Nephron (organoid): ENCODE measurements at regions not wholly inside any gene's neighbourhood (a gene's known extent, or its start where the extent isn't known, plus 50 kb on each side); places are given as distances from the start of the nearest gene placed in this dataset.
A peak's percentile ranks its signal among the peaks of the same experiment; 100 is the strongest.

Source experiments
- H3K27ac Mint-ChIP-seq, 3 experiments: 2 replicates each; pipeline ENCODE4 v1.8.0; 2020; ENCODE audit warnings: mixed read lengths in 3 of 3, mild to moderate bottlenecking in 2 of 3, moderate library complexity in 1 of 3
- H3K27me3 Mint-ChIP-seq: 2 replicates; pipeline ENCODE4 v1.8.0; 2021; ENCODE audit warnings: low read depth, mild to moderate bottlenecking, moderate library complexity, mixed read lengths
- H3K36me3 Mint-ChIP-seq: 2 replicates; pipeline ENCODE4 v1.8.0; 2020; ENCODE audit warnings: low read depth, mixed read lengths
- H3K4me1 Mint-ChIP-seq: 2 replicates; pipeline ENCODE4 v1.8.0; 2020; ENCODE audit warnings: mixed read lengths
- H3K4me3 Mint-ChIP-seq, 3 experiments: 2 replicates each; pipeline ENCODE4 v1.8.0; 2020; ENCODE audit warnings: mild to moderate bottlenecking in 3 of 3, mixed read lengths in 3 of 3, moderate library complexity in 2 of 3
- H3K9me3 Mint-ChIP-seq: 2 replicates; pipeline ENCODE4 v1.8.0; 2020; ENCODE audit warnings: mixed read lengths
- CTCF ChIP-seq, 3 experiments: fragments of 200-600 bp; sonication (generic); IDR thresholded peaks; one replicate each; pipeline ENCODE4 v1.5.0; 2021; ENCODE audit warnings: antibody characterized with exemption in 3 of 3; ENCODE audit not compliant: unreplicated experiment in 3 of 3

DNA sequence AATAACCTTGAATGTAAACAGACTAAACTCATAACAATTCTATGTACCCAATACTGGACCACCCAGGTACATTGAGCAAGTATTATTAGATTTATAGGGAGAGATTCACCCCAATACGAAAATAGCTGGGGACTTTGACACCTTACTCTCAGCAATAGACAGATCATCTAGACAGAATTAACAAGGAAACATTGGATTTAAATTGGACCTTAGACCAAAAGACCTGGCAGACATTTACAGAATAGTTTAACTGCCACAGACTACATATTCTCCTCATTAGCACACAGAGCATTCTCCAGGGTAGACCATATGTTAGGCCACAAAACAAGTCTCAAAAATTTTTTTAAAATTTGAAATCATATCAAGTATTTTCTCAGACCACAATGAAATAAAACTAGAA, 397.4 kb downstream of the PIK3R1 start:
- Mint-ChIP-seq H3K9me3 (peaks cover 42% of the 10 kb centered on the region), H3K4me3 (no peak overlapping the region), H3K36me3 (peaks cover 8% of the 10 kb centered on the region), H3K4me1 (no peaks in the 10 kb centered on the region), H3K27ac (no peak overlapping the region), H3K27me3 (peaks cover 6% of the 10 kb centered on the region)
- TF ChIP-seq CTCF (IDR thresholded peaks at IDR 0.05; ENCODE audit: unreplicated experiment in 3 of 3): no peak

DNA sequence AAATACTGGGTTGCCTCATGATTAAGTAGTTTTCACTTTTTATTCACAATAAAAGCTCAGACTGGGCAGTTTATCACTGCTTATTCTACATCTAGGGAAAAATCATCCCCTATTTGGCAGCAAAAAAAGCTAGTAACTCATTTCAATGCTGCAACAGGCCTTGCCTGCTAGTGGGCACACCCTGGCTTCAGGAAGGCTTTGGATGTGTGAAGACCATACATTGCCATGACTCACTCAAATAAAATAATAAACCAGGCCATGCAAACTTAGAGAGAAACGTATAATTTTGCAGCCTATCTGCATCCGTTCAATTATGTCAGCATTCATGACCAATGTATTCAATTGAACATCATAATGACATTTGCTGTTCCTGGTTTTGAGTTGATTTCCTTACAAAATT, 402.9 kb downstream of the PIK3R1 start:
- no peaks in the 10 kb centered on the region for H3K4me1 Mint-ChIP-seq
- TF ChIP-seq CTCF (IDR thresholded peaks at IDR 0.05; ENCODE audit: unreplicated experiment in 3 of 3): no peak
- no peak overlapping the region for H3K4me3 Mint-ChIP-seq
- no peak overlapping the region for H3K27ac Mint-ChIP-seq
- H3K27me3 Mint-ChIP-seq: peaks cover 6% of the 10 kb centered on the region
- H3K9me3 Mint-ChIP-seq: peaks cover 12% of the 10 kb centered on the region
- peaks cover 3% of the 10 kb centered on the region for H3K36me3 Mint-ChIP-seq

DNA sequence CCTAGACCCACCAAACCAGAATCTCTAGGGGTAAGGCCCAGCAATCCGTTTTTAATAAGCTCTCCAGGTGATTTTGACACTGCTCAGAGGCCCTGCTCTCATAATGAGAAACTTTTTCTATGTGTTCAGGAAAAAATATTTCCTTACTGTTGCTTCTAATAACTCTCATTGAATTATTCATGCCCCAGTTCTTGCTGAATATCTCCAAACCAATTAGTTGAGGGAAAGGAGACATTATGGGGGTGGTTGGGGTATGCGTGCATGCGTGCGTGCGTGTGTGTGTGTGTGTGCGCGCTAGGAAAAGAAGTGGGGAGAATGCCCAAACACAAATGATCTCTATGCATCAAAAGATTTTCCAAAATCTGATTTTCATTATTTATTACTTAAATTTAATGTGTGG, 411.4 kb downstream of the PIK3R1 start:
- H3K27me3 Mint-ChIP-seq: no peaks in the 10 kb centered on the region
- no peak overlapping the region for H3K4me3 Mint-ChIP-seq
- H3K27ac Mint-ChIP-seq: peak overlapping the region in 2 of 3 experiments; percentile 45 to 69
- TF ChIP-seq CTCF (IDR thresholded peaks at IDR 0.05; ENCODE audit: unreplicated experiment in 3 of 3): no peak
- peaks cover 5% of the 10 kb centered on the region for H3K4me1 Mint-ChIP-seq
- H3K36me3 Mint-ChIP-seq: no peaks in the 10 kb centered on the region
- H3K9me3 Mint-ChIP-seq: no peaks in the 10 kb centered on the region

GRCh38 chr5:68628082-68628814, 412.7 kb downstream of the PIK3R1 start:
- Mint-ChIP-seq H3K27ac (peak overlapping the region in 2 of 3 experiments; percentile 0 to 45), H3K9me3 (no peaks in the 10 kb centered on the region), H3K36me3 (no peaks in the 10 kb centered on the region), H3K27me3 (peaks cover 3% of the 10 kb centered on the region), H3K4me1 (peaks cover 10% of the 10 kb centered on the region), H3K4me3 (no peak overlapping the region)
- TF ChIP-seq CTCF (IDR thresholded peaks at IDR 0.05; ENCODE audit: unreplicated experiment in 3 of 3): no peak

DNA sequence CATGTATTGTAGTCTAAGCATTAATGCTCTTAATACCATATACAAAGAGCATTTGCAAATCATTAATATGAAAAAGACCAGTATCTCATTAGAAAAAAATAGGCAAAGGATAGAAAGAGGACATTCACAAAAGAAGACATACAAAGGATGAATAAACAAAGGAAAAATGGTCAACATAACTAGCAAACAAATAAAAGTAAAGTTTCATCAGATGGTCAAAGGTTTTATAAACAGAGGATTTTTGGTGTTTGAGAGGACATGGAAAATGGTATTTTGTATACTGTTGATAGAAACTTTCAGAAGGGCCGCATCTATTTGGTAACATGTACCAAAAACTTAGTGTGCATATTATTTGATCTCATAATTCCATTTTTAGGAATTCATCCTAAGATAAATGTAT, 414.8 kb downstream of the PIK3R1 start:
- H3K4me1 Mint-ChIP-seq: peaks cover 15% of the 10 kb centered on the region
- H3K36me3 Mint-ChIP-seq: no peaks in the 10 kb centered on the region
- no peak for TF ChIP-seq CTCF (IDR thresholded peaks at IDR 0.05; ENCODE audit: unreplicated experiment in 3 of 3)
- no peak overlapping the region for H3K4me3 Mint-ChIP-seq
- H3K27me3 Mint-ChIP-seq: peaks cover 3% of the 10 kb centered on the region
- H3K27ac Mint-ChIP-seq: no peak overlapping the region
- no peaks in the 10 kb centered on the region for H3K9me3 Mint-ChIP-seq

DNA sequence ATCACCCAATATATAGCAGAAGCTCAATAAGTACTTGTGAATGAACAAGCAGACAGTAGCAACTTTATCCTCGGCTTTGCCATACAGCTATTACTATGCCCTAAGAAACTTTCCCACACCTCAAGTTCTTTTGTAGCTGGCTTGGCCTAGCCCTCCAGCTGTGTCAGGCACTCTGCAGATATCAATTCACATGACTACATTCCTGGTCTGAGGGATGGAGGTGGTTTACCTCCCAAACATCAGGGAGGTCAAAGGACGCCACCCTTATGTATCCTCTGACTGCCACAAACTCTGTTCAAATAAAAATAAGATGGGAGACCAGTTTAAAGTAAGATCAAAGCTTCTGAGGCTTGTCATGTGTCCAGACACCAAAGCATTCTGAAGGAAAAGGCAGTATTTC, 416.3 kb downstream of the PIK3R1 start:
- Mint-ChIP-seq H3K4me1 (peaks cover 19% of the 10 kb centered on the region), H3K4me3 (no peak overlapping the region), H3K9me3 (no peaks in the 10 kb centered on the region), H3K27ac (peak overlapping the region; percentile 4 to 69 (median 29)), H3K36me3 (no peaks in the 10 kb centered on the region), H3K27me3 (peaks cover 3% of the 10 kb centered on the region)
- no peak for TF ChIP-seq CTCF (IDR thresholded peaks at IDR 0.05; ENCODE audit: unreplicated experiment in 3 of 3)
